Prostate gland (tissue), 2 donors: ENCODE measurements at regions not wholly inside any gene's neighbourhood (a gene's known extent, or its start where the extent isn't known, plus 50 kb on each side); places are given as distances from the start of the nearest gene placed in this dataset.

Source experiments
- CTCF ChIP-seq, 4 experiments: fragments of 200-600 bp in 2 of 4; fragments of 450-650 bp in 2 of 4; sonication (generic) in 2 of 4; IDR thresholded peaks; 1 replicate in 3 of 4; 2 replicates in 1 of 4; pipeline ENCODE4 v1.5.1; 2016 to 2019; ENCODE audit warnings: antibody characterized with exemption in 4 of 4, mild to moderate bottlenecking in 2 of 4, moderate library complexity in 2 of 4
- POLR2A ChIP-seq: fragments of 450-650 bp; IDR thresholded peaks from one replicate; pipeline ENCODE4 v1.6.1; 2016; ENCODE audit warnings: antibody characterized with exemption, mild to moderate bottlenecking
- POLR2AphosphoS5 ChIP-seq: sonication (generic); formaldehyde crosslinking; IDR thresholded peaks from one replicate; pipeline ENCODE4 v1.6.1; 2017; ENCODE audit warnings: antibody characterized with exemption

GRCh38 chr20:21826976-21827375 is 121.5 kb downstream of the PAX1 start:
- TF ChIP-seq CTCF (IDR thresholded peaks at IDR 0.05) (no peak), POLR2A (no peak), POLR2AphosphoS5 (no peak)
